ENCODE measurements at regions not wholly inside any gene's neighbourhood (a gene's known extent, or its start where the extent isn't known, plus 50 kb on each side); places are given as distances from the start of the nearest gene placed in this dataset.

GRCh38 chr10:3693698-3694080 lies 91.3 kb downstream of the KLF6 start:
- TF ChIP-seq, protein P1, sequence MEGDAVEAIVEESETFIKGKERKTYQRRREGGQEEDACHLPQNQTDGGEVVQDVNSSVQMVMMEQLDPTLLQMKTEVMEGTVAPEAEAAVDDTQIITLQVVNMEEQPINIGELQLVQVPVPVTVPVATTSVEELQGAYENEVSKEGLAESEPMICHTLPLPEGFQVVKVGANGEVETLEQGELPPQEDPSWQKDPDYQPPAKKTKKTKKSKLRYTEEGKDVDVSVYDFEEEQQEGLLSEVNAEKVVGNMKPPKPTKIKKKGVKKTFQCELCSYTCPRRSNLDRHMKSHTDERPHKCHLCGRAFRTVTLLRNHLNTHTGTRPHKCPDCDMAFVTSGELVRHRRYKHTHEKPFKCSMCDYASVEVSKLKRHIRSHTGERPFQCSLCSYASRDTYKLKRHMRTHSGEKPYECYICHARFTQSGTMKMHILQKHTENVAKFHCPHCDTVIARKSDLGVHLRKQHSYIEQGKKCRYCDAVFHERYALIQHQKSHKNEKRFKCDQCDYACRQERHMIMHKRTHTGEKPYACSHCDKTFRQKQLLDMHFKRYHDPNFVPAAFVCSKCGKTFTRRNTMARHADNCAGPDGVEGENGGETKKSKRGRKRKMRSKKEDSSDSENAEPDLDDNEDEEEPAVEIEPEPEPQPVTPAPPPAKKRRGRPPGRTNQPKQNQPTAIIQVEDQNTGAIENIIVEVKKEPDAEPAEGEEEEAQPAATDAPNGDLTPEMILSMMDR (IDR thresholded peaks at IDR 0.05; ENCODE audit: insufficient read depth, low read length, missing control alignments) = no peak
- no peak overlapping the region for H3K4me3 ChIP-seq (ENCODE audit: low read depth, low read length)
- POLR2A ChIA-PET = no interaction called here
- DNase-seq (ENCODE audit: low read depth, low spot score) = no peak
- CTCF ChIA-PET = no interaction called here

DNA sequence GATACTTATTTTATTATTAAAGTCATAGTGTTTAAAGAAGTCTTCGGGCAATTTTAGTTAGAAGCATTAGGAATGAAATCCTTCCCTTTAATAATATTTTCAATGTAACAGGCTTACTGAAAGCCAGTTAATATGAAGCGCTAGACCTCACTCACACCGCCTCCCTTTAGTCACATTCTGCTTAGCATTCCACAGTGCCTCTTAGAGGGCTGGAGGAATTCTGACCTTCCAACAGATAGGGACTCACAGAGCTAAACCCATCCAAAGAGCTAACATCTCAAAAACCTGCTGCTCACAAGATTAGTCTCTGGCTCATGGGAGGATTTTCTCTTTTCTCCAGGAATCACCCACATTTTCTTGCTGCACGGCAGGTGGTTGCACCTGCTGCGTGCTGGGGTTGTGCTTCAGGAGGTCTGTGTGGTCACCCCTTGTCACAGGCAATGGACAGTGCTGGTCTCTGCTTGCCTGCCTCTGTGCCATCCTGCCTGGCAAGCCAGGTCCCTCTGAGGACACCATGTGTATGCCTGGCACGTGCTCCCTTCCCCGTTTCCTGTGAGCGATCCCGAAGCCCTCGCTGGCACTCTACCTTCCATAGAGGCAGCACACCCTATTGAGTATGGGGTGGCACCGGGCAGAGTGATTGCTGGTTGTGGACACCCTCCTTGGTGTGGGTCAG lies 91.8 kb downstream of the KLF6 start:
- CTCF ChIA-PET = no interaction called here
- POLR2A ChIA-PET = no interaction called here
- H3K4me3 ChIP-seq (ENCODE audit: low read depth, low read length) = no peak overlapping the region
- TF ChIP-seq, protein P1 (IDR thresholded peaks at IDR 0.05; ENCODE audit: insufficient read depth, low read length, missing control alignments) = no peak
- no peak for DNase-seq (ENCODE audit: low read depth, low spot score)

GRCh38 chr10:3692387-3692999 lies 92.5 kb downstream of the KLF6 start:
- ChIA-PET POLR2A (no interaction called here), CTCF (interaction anchor here (0.7 kb wide), 1 partner anchor 69 kb away, joined by 3 read pairs; no protein-coding TSS in a partner anchor)
- no peak for DNase-seq (ENCODE audit: low read depth, low spot score)
- no peak overlapping the region for H3K4me3 ChIP-seq (ENCODE audit: low read depth, low read length)
- TF ChIP-seq, protein P1 (IDR thresholded peaks at IDR 0.05; ENCODE audit: insufficient read depth, low read length, missing control alignments) = no peak

- TF ChIP-seq, protein P1 (IDR thresholded peaks at IDR 0.05; ENCODE audit: insufficient read depth, low read length, missing control alignments) = no peak
- POLR2A ChIA-PET = no interaction called here
- no peak for DNase-seq (ENCODE audit: low read depth, low spot score)
- no peak overlapping the region for H3K4me3 ChIP-seq (ENCODE audit: low read depth, low read length)
- CTCF ChIA-PET = no interaction called here
Observed at GRCh38 chr10:3691482-3691881, 93.5 kb downstream of the KLF6 start.

DNA sequence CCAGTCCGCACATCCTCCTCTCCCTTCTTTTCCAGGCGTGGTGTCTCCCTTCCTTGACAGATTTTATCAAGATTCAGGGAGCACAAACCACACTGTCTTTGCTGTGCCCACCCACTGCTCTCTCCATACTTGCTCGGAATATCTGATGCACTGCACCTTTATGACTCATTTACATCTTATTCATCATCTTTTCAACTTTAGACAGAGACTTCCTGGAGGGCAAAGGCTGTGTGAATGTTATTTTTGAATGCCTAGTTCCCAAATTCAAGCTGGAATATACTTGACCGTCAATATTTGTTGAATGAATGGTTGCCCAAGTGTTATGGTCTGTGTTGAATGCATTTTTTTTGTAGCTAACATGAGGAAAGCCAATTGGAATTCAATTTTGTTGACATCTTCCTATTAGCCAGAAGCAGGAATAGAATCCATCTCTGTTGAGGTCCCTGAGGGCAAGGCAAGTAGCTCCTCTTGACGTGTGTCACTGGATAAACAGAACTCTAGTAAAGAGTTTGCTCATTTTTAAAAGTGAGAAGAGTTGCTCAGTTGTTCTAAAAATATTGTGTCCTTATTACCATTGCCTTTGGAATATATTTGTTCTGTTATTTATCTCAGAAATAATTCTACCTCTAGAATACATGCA lies 95.0 kb downstream of the KLF6 start:
- no peak overlapping the region for H3K4me3 ChIP-seq (ENCODE audit: low read depth, low read length)
- CTCF ChIA-PET = no interaction called here
- TF ChIP-seq, protein P1 (IDR thresholded peaks at IDR 0.05; ENCODE audit: insufficient read depth, low read length, missing control alignments) = no peak
- POLR2A ChIA-PET = no interaction called here
- DNase-seq (ENCODE audit: low read depth, low spot score) = no peak

GRCh38 chr10:3687510-3688081 lies 97.4 kb downstream of the KLF6 start:
- H3K4me3 ChIP-seq (ENCODE audit: low read depth, low read length) = no peak overlapping the region
- ChIA-PET CTCF (interaction anchor here (1.0 to 1.1 kb wide), 2 partner anchors 10 to 11 kb away, joined by 4 to 5 read pairs; no protein-coding TSS in a partner anchor), POLR2A (interaction anchor here (0.9 kb wide), 1 partner anchor 91 kb away, joined by 3 read pairs; no protein-coding TSS in a partner anchor)
- no peak for DNase-seq (ENCODE audit: low read depth, low spot score)
- TF ChIP-seq, protein P1 (IDR thresholded peaks at IDR 0.05; ENCODE audit: insufficient read depth, low read length, missing control alignments) = no peak

Measured in AG04449 (cell line).